ENCODE measurements at regions not wholly inside any gene's neighbourhood (a gene's known extent, or its start where the extent isn't known, plus 50 kb on each side); places are given as distances from the start of the nearest gene placed in this dataset.

- Histone ChIP-seq H3K4me1 (ENCODE audit: control insufficient read depth, low read depth, low read length) (peaks cover 5% of the 10 kb centered on the region), H2BK15ac (replicated peaks; ENCODE audit: low read depth) (no peak overlapping the region), H3K36me3 (ENCODE audit: control insufficient read depth, insufficient read depth, low read length) (no peaks in the 10 kb centered on the region), H2AK5ac (ENCODE audit: low read length) (no peak overlapping the region), H3K9ac (ENCODE audit: low read length) (no peak overlapping the region), H3K79me2 (ENCODE audit: control insufficient read depth, insufficient read depth, low read length) (no peaks in the 10 kb centered on the region), H3K4me2 (ENCODE audit: low read length) (no peak overlapping the region), H3K27ac (ENCODE audit: low read depth, low read length) (no peak overlapping the region), H3K23ac (ENCODE audit: low read length) (no peak overlapping the region), H3K79me1 (ENCODE audit: low read length) (no peaks in the 10 kb centered on the region), H4K5ac (ENCODE audit: low read length) (no peak overlapping the region), H3K18ac (ENCODE audit: low read length) (no peak overlapping the region), H3K56ac (ENCODE audit: low read length) (no peak overlapping the region), H3K4ac (ENCODE audit: low read depth, low read length) (no peak overlapping the region), H2BK5ac (ENCODE audit: low read length) (no peak overlapping the region), H3K27me3 (ENCODE audit: insufficient read depth, low read length, poor library complexity) (no peaks in the 10 kb centered on the region), H4K8ac (ENCODE audit: low read depth, low read length) (no peak overlapping the region), H2BK120ac (ENCODE audit: low read depth, low read length) (no peak overlapping the region), H3K4me3 (ENCODE audit: low read length) (no peak overlapping the region)
- WGBS (ENCODE audit: extremely low coverage, insufficient coverage, low lambda C conversion rate) = no CpG with 5 or more reads among the region's 9 CpGs
- no peak for DNase-seq
Observed at GRCh38 chr13:44300895-44301638, 72.6 kb upstream of the SERP2 start.

- Histone ChIP-seq H3K36me3 (ENCODE audit: control insufficient read depth, insufficient read depth, low read length) (no peaks in the 10 kb centered on the region), H3K27me3 (ENCODE audit: insufficient read depth, low read length, poor library complexity) (no peaks in the 10 kb centered on the region)
- WGBS (ENCODE audit: extremely low coverage, insufficient coverage, low lambda C conversion rate) = no CpG with 5 or more reads among the region's 4 CpGs
Observed at GRCh38 chr13:44301639-44302015, 72.0 kb upstream of the SERP2 start.

GRCh38 chr13:44302233-44302632 lies 71.4 kb upstream of the SERP2 start:
- DNase-seq = no peak
- WGBS (ENCODE audit: extremely low coverage, insufficient coverage, low lambda C conversion rate) = no CpG with 5 or more reads among the region's 4 CpGs

More at GRCh38 chr13:44301639-44302015, 72.0 kb upstream of the SERP2 start:
- Histone ChIP-seq H2BK120ac (ENCODE audit: low read depth, low read length) (no peak overlapping the region), H3K4me3 (ENCODE audit: low read length) (no peak overlapping the region), H3K9ac (ENCODE audit: low read length) (no peak overlapping the region), H2BK15ac (replicated peaks; ENCODE audit: low read depth) (no peak overlapping the region), H3K4me2 (ENCODE audit: low read length) (no peak overlapping the region), H3K79me1 (ENCODE audit: low read length) (no peaks in the 10 kb centered on the region), H3K56ac (ENCODE audit: low read length) (no peak overlapping the region), H2BK5ac (ENCODE audit: low read length) (no peak overlapping the region), H4K5ac (ENCODE audit: low read length) (no peak overlapping the region), H3K23ac (ENCODE audit: low read length) (no peak overlapping the region), H4K8ac (ENCODE audit: low read depth, low read length) (no peak overlapping the region), H3K4me1 (ENCODE audit: control insufficient read depth, low read depth, low read length) (peaks cover 9% of the 10 kb centered on the region), H2AK5ac (ENCODE audit: low read length) (no peak overlapping the region), H3K27ac (ENCODE audit: low read depth, low read length) (no peak overlapping the region), H3K18ac (ENCODE audit: low read length) (no peak overlapping the region), H3K4ac (ENCODE audit: low read depth, low read length) (no peak overlapping the region), H3K79me2 (ENCODE audit: control insufficient read depth, insufficient read depth, low read length) (no peaks in the 10 kb centered on the region)
- DNase-seq = no peak

GRCh38 chr13:44302940-44303575 lies 70.6 kb upstream of the SERP2 start:
- Histone ChIP-seq H3K18ac (ENCODE audit: low read length) (no peak overlapping the region), H4K5ac (ENCODE audit: low read length) (no peak overlapping the region), H3K36me3 (ENCODE audit: control insufficient read depth, insufficient read depth, low read length) (no peaks in the 10 kb centered on the region), H4K8ac (ENCODE audit: low read depth, low read length) (no peak overlapping the region), H3K27ac (ENCODE audit: low read depth, low read length) (no peak overlapping the region), H2BK15ac (replicated peaks; ENCODE audit: low read depth) (no peak overlapping the region), H2BK5ac (ENCODE audit: low read length) (no peak overlapping the region), H3K56ac (ENCODE audit: low read length) (no peak overlapping the region), H3K79me2 (ENCODE audit: control insufficient read depth, insufficient read depth, low read length) (no peaks in the 10 kb centered on the region), H3K4me1 (ENCODE audit: control insufficient read depth, low read depth, low read length) (peaks cover 10% of the 10 kb centered on the region), H2BK120ac (ENCODE audit: low read depth, low read length) (no peak overlapping the region), H3K4me2 (ENCODE audit: low read length) (no peak overlapping the region), H3K4ac (ENCODE audit: low read depth, low read length) (no peak overlapping the region), H3K79me1 (ENCODE audit: low read length) (no peaks in the 10 kb centered on the region), H3K4me3 (ENCODE audit: low read length) (no peak overlapping the region), H2AK5ac (ENCODE audit: low read length) (no peak overlapping the region), H3K23ac (ENCODE audit: low read length) (no peak overlapping the region), H3K27me3 (ENCODE audit: insufficient read depth, low read length, poor library complexity) (no peaks in the 10 kb centered on the region), H3K9ac (ENCODE audit: low read length) (no peak overlapping the region)
- DNase-seq = no peak
- no CpG with 5 or more reads among the region's 5 CpGs for WGBS (ENCODE audit: extremely low coverage, insufficient coverage, low lambda C conversion rate)

More at GRCh38 chr13:44302233-44302632, 71.4 kb upstream of the SERP2 start:
- H3K4me1 ChIP-seq (ENCODE audit: control insufficient read depth, low read depth, low read length) = peaks cover 10% of the 10 kb centered on the region
- no peak overlapping the region for H2BK15ac ChIP-seq (replicated peaks; ENCODE audit: low read depth)
- no peak overlapping the region for H3K4me3 ChIP-seq (ENCODE audit: low read length)
- H2AK5ac ChIP-seq (ENCODE audit: low read length) = no peak overlapping the region
- no peak overlapping the region for H4K8ac ChIP-seq (ENCODE audit: low read depth, low read length)
- H3K18ac ChIP-seq (ENCODE audit: low read length) = no peak overlapping the region
- H2BK5ac ChIP-seq (ENCODE audit: low read length) = no peak overlapping the region
- H3K27me3 ChIP-seq (ENCODE audit: insufficient read depth, low read length, poor library complexity) = no peaks in the 10 kb centered on the region
- no peak overlapping the region for H4K5ac ChIP-seq (ENCODE audit: low read length)
- no peak overlapping the region for H3K27ac ChIP-seq (ENCODE audit: low read depth, low read length)
- no peak overlapping the region for H3K56ac ChIP-seq (ENCODE audit: low read length)
- H3K79me2 ChIP-seq (ENCODE audit: control insufficient read depth, insufficient read depth, low read length) = no peaks in the 10 kb centered on the region
- H3K9ac ChIP-seq (ENCODE audit: low read length) = no peak overlapping the region
- no peak overlapping the region for H2BK120ac ChIP-seq (ENCODE audit: low read depth, low read length)
- no peaks in the 10 kb centered on the region for H3K79me1 ChIP-seq (ENCODE audit: low read length)
- H3K36me3 ChIP-seq (ENCODE audit: control insufficient read depth, insufficient read depth, low read length) = no peaks in the 10 kb centered on the region
- no peak overlapping the region for H3K4me2 ChIP-seq (ENCODE audit: low read length)
- no peak overlapping the region for H3K23ac ChIP-seq (ENCODE audit: low read length)
- H3K4ac ChIP-seq (ENCODE audit: low read depth, low read length) = no peak overlapping the region

DNA sequence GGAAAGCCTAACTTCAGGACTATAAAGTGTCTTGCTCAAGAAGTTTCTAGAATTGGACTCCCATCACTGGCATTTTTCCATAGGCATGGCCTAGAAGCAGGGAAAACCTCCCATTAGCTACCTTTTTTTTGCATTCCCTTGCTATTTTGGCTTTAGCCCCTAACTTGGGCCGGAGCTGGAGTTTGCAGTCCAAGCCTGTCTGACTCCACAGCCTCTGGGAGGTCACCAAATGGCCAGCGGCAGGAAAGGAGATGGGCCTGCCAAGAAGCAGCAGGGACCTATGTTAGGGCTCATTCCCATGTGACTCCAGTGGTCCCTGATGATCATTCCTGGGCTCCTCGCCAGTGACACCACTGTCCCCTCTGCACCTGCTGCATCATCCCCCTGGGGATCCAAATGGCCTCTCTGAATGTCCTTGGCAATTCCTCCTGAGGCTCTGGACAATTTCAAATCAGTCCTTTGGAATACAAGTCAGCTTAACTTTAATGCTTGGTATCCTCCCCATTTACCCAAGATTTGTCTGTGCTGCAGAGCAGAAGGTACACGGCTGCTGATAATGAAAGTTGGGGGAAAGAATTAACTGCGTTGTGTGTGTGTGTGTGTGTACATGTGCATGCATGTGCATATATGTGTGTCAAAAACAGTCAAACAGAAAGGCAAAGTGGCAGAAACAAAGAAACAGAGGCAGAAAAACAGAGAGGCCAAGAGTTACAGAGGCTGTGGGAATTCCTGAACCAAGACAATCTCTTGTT lies 69.8 kb upstream of the SERP2 start:
- Histone ChIP-seq H4K5ac (ENCODE audit: low read length) (no peak overlapping the region), H3K18ac (ENCODE audit: low read length) (no peak overlapping the region), H4K8ac (ENCODE audit: low read depth, low read length) (no peak overlapping the region), H3K4ac (ENCODE audit: low read depth, low read length) (no peak overlapping the region), H3K27me3 (ENCODE audit: insufficient read depth, low read length, poor library complexity) (no peaks in the 10 kb centered on the region), H3K79me1 (ENCODE audit: low read length) (no peaks in the 10 kb centered on the region), H3K23ac (ENCODE audit: low read length) (no peak overlapping the region), H2BK5ac (ENCODE audit: low read length) (no peak overlapping the region), H3K4me1 (ENCODE audit: control insufficient read depth, low read depth, low read length) (peaks cover 10% of the 10 kb centered on the region), H2BK120ac (ENCODE audit: low read depth, low read length) (no peak overlapping the region), H3K4me2 (ENCODE audit: low read length) (no peak overlapping the region), H3K4me3 (ENCODE audit: low read length) (no peak overlapping the region), H2AK5ac (ENCODE audit: low read length) (no peak overlapping the region), H3K36me3 (ENCODE audit: control insufficient read depth, insufficient read depth, low read length) (no peaks in the 10 kb centered on the region), H3K56ac (ENCODE audit: low read length) (no peak overlapping the region), H3K27ac (ENCODE audit: low read depth, low read length) (no peak overlapping the region), H3K9ac (ENCODE audit: low read length) (no peak overlapping the region), H2BK15ac (replicated peaks; ENCODE audit: low read depth) (no peak overlapping the region), H3K79me2 (ENCODE audit: control insufficient read depth, insufficient read depth, low read length) (no peaks in the 10 kb centered on the region)
- DNase-seq = no peak
- no CpG with 5 or more reads among the region's 5 CpGs for WGBS (ENCODE audit: extremely low coverage, insufficient coverage, low lambda C conversion rate)
